Daoy (cell line): ENCODE measurements at regions not wholly inside any gene's neighbourhood (a gene's known extent, or its start where the extent isn't known, plus 50 kb on each side); places are given as distances from the start of the nearest gene placed in this dataset.

Source experiments
- DNase-seq: peaks from one replicate; pipeline ENCODE4 v3.0.0-alpha.2; 2015; ENCODE audit warnings: low read depth

DNA sequence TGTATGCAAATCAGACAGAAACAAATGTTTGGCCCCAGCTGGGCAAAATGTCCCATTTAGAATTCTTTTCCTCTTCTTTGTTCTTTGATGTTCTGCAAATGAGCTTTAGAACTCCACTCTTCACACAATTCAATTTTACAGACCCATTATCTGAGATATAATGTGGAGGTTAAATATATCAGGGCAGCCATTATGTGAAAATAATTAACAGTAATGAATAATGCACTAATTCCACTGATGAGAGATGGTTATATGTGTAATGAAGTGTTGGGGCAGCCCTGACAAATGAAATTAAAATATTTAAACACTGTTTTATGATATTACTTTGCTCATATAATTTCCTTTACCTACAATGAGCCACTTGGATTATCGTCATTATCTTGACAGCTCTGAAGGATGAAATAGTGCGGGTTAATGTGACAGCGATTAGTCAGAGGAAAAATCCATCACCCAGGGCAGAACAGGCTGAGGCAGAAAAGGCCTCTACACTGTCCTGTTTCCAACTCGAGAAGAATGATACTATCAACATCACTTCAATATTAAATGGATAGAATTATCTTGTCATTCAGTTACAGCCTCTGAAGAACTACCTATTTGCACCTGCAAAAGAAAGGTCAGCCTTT, 321.1 kb downstream of the RBM26 start:
- no peak for DNase-seq

DNA sequence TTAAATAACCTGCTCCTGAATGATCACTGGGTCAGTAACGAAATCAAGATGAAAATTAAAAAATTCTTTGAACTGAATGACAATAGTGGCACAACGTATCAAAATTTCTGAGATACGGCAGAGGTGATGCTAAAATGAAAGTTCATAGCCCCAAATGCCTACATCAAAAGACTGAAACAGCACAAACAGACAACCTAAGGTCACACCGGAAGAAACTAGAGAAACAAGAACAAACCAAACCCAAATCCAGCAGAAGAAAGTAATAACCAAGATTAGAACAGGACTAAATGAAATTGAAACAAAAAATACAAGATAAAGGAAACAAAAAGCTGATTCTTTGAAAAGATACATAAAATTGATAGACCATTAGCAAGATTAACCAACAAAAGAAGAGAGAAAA, 324.1 kb downstream of the RBM26 start:
- DNase-seq = no peak

DNA sequence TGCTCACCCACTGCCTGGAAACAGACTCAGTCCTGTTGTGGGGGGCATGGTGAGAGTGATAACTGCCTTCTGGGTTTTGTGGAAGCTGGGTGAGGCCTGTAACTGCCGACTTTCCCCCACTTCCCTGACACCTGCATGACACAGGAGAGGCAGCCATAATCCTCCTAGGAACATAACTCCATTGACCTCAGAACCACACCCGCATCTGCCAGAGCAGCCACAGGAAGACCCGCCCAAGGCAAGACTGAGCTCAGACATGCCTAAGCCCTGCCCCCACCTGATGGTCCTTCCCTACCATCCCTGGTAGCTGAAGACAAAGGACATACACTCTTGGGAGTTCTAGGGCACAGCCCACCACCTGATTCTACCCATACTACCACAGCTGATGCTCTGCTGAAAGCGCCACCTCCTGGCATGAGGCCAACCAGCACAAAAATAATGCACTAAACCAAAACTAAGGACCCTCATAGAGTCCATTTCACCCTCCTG, 326.7 kb downstream of the RBM26 start:
- DNase-seq = peak; percentile 18

DNA sequence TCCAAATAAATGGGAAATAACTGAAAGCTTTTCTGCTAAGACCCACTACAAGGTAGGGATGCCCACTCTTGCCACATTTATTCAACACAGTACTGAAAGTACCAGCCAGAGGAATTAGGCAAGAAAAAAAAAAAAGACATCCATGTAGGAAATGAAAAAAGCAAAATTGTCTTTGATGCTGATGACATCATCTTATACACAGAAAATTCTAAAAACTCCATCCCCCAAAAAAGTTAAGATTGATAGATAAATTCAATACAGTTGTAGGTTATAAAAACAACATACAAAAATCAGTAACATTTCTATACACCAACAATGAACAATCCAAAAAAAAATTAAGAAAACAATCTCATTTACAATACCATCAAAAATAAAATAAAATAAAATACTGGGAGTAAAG, 330.4 kb downstream of the RBM26 start:
- no peak for DNase-seq

DNA sequence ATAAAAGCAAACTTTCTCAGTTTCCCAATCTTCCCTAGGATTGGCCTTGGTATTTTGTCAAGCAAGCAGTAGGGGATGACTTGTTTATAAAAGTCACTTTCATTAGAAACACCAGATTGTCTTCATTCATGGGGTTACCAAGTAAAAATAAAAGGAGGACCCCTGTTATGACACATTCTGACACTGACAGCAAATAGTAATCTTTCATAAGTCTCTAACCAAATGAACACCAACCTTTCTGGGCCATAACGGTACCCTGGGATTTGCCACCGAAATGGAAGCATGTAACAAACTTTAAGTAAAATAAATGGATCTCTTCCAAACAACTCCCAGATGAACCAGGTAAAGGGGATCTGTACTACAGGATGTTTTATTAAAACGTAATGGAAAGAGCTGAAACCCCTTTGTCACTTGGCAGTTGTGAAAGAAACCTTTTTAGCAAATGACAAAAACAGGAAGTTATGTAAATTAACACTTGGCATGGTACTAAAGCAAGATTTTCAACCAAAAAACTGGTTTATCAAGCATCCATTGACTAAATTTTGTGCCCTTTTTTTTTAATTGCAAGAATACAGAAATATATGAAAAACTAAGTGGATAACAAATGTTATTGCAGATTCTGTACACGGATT, 335.6 kb downstream of the RBM26 start:
- DNase-seq = no peak

DNA sequence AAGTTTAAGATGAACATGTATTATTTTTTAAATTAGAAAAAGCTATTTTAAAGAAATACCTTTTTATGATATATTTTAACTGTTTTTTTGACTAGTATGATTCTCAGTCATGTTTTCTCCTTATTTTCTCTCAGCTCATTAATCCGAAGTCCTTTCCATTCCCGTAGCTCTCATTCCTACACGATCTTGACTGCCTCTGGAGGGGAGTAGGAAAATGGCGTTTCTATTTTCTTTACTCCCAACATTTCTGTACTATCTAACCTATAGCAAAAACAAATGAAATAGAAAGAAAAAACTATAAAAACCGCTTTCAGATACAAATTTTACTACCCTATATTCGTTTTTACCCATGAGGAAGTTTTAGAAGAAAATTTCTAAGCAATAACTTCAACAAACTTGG, 343.8 kb downstream of the RBM26 start:
- DNase-seq = peak; percentile 16

DNA sequence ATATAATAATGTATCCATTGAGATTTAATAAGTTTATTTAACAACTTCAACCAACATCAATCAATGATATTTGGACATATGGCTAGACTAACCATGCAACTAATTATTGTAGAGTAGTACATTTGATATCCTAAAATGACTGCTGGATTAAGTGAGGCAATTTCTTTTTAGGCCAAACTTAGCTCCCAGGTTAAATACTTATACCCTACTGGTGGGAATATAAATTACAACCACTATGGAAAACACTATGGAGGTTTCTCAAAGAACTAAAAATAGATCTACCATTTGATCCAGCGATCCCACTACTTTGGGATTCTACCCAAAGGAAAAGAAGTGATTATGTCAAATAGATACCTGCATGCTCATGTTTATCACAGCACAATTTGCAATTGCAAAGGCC, 345.8 kb downstream of the RBM26 start:
- no peak for DNase-seq

DNA sequence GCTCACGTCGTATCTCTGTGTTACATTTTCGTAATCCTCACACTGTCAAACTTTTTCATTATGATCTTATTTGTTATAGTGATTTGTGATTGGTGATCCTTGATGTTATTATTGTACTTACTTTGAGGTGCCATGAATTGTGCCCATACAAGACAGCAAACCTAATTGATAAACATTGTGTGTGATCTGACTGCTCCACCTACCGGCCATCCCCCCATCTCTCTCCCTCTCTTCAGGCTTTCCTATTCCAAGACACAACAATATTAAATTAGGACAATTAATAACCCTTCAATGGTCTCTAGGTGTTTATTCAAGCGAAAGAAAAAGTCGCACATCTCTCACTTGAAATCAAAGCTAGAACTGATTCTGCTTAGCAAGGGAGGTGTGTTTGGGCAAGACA, 349.3 kb downstream of the RBM26 start:
- peak; percentile 3 for DNase-seq

DNA sequence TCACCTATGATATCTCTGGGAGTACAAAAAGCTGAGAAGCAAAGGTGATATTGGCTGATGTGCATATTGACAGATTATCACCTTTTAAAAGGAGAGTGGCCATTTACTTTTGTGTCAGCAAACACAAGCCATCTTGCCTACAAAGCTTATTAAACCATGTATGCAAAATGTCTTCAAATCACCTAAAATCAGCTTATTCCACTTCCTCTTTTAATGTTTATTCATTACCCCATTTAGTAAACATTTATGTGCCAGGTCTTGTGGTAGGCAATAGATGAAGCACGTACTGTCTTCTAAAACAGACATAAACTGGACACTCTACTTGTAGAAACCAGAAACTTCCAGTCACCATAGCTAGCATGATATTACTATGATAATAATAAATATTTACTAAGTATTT, 354.6 kb downstream of the RBM26 start:
- DNase-seq = no peak

DNA sequence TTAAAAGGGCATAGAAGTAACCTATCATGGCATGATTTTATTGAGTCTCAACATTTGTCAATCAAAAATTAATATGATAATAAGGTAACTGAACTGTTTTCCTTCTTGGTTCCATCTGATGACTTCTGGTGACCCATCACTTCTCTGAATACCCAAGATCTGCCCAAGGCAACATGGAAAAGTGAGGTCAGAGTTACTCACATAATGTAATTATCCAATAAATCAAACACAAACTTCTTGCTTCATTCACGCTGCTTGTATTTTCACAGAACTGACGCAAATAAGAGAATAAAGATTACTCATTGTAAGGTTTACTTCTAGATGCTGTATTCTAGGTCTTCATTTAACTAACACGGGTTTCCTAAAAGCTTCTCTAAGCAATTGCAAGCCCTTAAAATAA, 361.6 kb downstream of the RBM26 start:
- DNase-seq = peak; percentile 14

DNA sequence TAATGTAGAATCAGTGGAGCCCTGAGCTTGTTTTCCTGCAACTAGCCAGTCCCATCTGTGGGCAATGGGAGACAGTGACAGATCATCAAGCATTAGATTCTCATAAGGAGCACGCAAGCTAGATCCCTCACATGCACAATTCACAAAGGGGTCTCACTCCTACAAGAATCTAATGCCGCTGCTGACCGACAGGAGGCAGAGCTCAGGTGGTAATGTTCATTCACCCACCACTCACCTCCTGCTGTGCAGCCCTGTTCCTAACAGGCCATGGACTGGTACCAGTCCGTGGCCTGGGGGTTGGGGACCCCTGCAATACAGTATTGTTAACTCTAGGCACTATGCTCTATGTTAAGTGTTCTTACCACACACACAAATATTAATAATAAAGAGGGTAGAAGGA, 362.8 kb downstream of the RBM26 start:
- DNase-seq = no peak

DNA sequence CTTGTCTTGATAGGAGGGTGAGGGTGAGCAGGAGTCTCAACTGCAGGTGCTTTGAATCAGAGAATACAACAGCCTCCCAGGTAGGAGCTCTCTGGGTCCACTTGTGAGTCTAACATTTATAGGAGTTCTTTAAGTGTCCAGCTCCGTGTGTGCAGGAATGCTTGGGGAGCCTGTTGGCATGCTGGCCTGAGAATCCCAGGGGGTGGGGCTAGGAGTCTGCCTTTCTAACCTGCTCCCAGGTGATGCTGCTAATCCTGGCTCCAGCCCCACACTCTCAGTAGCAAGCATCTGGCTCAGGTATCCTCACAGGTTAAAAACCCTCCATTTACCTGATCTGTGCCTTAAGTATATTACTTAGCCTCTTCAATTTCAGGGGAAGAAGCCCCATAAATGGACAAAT, 368.9 kb downstream of the RBM26 start:
- no peak for DNase-seq

DNA sequence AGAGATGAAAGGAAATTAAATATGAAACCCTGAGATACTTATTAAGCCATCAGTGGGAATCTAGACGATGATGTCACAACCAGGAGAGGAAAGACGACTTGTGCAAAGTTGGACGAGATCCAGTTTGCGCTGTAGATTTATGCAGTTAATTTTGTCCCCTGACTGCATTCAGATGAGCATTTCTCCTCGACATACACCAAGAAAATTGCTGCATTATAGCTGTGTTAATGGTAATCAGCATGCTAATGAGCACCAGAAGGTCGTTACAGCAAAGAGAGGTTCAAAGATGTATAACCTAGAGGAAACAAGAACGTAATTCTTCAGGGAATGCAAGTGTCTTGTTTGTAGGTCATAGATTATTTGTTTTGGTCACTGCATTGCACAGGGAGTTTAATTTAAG, 371.7 kb downstream of the RBM26 start:
- no peak for DNase-seq

DNA sequence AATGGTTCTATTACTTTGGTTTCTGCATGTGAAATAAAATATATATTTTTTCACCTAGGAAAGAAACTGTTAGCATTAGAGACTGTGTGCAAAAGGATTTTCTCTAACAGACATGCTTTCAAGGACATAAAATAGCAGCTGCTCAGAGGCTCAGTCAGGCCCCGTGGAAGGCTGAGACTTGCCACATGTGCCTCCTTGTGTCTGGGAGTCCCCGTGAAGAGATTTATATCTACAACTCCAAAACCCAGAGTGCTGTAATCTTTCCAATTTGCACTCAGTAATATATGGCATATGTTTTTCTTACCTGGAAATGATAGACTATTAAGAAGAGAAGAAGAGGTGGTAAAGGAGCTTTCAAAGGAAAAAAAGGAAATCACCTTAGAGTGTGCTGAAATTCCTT, 371.6 kb upstream of the OBI1 start:
- DNase-seq = no peak

DNA sequence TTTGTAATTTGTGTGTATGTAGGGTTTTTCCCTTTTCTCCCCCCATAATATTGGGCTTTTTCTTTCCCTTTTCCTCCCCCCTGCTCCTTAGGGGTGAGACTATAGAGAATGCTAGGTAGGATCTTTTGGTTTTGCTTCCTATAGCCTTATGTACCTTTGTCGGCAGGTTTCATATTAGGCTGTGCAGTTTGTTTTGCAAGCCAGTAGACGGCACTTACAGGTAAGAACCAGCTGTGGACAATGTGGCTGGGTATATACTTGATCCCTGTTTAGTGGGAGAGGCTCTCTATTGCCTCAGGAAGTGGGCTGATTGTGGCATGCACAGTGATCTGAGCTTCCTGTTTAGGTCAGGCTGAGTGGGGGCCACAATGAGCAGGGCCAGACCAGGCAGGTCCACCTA, 359.2 kb upstream of the OBI1 start:
- no peak for DNase-seq

DNA sequence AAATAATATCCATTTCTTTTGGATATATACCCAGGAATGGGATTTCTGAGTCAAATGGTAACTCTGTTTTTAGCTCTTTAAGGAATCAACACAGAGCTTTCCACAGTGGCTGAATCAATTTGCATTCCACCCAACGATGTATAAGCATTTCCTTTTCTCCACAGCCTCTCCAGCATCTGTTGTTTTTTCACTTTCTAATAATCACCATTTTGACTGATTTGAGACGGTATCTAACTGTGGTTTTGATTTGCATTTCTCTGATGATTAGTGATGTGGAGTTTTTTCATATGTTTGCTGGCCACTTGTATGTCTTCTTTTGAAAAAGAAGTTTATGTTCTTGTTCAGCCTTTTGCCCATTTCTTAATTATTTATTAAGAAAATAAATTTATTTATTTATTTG, 352.2 kb upstream of the OBI1 start:
- no peak for DNase-seq

DNA sequence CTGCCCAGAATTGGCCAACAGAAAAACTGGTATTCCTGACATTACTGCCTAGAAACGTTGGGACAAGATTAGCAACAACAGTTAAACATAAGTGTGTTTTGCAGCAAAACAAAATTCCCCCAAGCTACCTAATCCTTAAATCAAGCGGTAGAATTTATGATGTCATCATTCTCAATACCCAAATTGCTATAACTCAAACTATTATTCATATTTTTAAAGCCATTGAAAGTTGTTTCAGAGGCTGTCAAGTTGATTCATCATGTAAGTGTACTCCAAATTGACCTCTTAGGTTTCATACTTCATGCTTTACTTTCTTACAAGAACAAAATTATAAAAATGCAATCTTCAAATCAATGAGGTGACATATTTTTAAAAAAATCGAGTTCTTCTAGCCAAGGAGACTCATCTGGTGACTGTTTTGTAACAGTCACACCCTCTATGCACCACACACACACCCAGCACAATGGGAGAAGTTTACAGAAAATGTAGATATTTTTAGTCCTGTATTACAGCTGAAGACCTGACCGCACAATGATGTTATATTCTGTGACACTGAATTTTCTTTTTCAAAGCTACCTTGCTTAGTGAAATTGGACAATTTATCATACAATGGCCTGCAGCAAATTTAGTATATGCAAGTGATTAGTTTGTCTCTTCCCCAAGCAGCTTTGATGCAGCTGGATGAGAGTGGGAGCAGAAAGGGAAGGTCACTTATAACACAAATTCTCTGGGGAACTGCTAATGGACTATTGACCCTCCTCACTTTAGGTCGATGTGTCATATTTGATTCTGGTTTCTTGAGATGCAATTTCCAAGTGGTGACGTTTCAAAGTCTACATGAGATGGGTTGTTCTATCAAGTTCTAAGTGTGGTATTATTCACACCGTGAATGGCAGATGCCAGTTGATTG, 345.3 kb upstream of the OBI1 start:
- no peak for DNase-seq

DNA sequence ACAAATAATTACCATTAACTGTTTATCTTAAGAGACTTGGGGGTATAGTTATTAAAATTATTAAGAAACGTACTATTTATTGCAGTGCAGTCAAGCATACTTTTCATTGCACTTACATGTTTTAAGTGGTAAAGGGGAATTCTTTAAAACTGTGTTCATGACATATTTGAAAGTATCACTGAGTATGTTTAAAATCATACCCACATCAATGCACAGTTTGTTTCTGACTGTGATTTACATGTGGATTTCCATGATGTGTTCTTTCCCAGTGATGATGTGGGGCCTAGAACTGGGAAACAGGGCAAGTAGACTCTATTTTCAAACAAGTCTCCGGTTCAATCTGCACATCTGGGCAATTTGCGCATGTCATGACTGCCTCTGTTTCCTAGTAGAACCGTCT, 340.5 kb upstream of the OBI1 start:
- no peak for DNase-seq

DNA sequence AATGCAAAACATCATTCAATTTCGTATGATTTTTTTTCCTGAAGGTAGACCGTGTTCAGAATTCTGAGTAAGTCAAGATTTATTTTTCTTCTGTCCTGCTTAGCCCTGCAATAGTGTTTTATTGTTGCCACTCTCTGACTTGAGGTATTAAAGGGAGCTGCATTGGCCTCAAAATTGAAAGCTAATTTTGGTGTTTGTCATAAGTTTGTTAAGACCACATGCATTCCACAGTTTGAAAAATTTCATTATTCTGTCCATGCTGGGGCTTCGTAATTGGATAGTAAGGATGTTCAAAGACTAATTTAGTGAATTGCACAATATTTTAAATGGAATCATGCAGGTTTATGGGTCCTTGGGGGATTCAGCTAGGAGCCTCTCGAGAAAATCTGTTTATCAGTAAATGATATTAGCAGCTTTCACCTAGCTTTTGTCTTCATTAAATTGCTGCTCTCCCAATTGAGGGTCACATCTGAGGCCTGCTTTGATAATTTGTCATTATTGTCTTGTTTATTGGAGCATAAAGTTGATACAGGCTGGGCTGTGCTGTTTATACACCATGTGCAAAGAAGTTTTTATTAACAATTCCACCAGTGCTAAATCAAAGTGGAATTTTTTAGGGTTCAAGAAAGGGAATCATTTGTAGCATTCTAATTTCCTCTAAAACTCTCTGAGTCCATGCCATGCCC, 339.8 kb upstream of the OBI1 start:
- no peak for DNase-seq

DNA sequence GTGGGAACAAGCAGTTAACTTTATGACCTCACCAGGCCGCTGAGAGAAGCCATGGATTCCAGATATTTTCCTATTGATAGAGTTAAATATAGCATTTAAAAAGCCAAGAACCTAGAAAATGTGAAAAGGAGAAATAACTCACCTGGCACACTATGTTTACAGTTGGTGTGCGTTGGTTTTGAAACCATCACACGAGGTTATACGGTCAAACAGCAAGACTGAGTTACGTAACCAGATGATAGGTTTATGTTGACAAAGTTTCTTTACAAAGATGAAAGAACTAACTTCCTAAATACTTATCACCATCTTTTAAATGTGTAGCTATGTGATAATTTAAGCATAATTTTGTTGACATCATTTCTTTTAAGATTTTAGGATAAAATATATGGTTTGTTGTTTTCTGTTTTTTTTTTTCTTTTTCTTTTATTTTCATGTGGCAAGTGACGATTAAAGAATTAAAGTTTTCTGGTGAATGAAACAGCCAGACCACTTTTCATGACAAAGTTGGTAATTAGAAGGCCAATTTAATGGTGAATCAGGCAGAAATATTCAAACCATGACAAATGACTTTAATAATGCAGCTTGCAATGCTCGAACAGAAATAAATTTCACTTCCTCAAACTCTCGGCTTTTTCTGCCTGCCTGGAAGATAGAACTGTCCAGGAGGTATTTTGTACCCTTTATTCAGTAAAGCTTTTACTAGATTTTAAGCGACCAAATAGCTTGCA, 339.1 kb upstream of the OBI1 start:
- no peak for DNase-seq

DNA sequence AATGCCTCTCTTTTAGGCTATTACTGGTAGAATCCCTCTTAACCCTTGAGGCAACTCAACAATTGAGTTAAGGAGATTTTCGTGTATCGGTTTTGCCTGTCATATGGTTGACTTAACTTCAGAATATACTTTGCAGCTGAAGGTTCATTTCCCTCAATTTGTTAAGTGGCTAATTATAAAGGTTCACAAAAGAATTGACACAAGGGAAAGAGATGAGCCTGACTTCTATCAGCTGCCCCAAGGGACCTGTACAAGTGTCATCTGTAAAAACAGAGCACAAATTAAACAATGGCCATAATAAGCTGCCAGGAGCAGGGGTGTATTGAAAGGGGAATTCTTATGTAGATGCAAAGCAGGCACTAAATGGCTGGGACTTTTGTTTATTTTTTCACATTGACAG, 334.8 kb upstream of the OBI1 start:
- DNase-seq = no peak

DNA sequence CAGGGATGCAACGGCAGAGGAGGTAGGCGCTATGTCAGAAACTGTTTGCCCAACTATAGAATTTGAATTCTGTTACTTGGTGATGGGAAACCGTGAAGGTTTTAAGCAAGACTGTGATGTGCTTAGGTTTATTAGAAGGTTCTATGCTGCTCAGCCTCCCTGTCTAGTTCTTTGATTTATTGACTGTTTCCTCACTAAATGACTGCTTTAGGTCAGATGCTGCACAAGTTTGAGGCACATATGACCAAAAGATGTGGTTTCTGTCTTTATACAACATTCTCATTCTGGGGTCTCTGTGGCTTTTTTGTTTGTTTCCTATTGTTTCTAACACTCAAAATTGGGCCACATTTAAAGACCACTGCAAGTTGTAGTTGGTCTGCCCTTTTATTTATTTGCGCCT, 323.0 kb upstream of the OBI1 start:
- DNase-seq = no peak
